ENCODE measurements at regions not wholly inside any gene's neighbourhood (a gene's known extent, or its start where the extent isn't known, plus 50 kb on each side); places are given as distances from the start of the nearest gene placed in this dataset.

- Histone ChIP-seq H2AFZ (ENCODE audit: low read depth, low read length) (no peak overlapping the region), H3K9me1 (replicated peaks; ENCODE audit: control insufficient read depth, extremely low read depth, insufficient read depth, low read length) (no peaks in the 10 kb centered on the region), H3K27ac (ENCODE audit: insufficient read depth, low read depth, low read length) (no peak overlapping the region), H3K4me1 (ENCODE audit: control insufficient read depth, extremely low read depth, insufficient read depth, low read length) (no peaks in the 10 kb centered on the region), H3K4me2 (ENCODE audit: insufficient read depth, low read length) (no peak overlapping the region), H3K36me3 (ENCODE audit: control insufficient read depth in 2 of 2, extremely low read depth in 1 of 2, insufficient read depth in 2 of 2, low read length in 2 of 2) (no peaks in the 10 kb centered on the region), H3K9me3 (replicated peaks; ENCODE audit: control insufficient read depth, insufficient read depth, low read length) (peaks cover 2% of the 10 kb centered on the region), H3K79me2 (ENCODE audit: control insufficient read depth, insufficient read depth, low read length) (no peaks in the 10 kb centered on the region), H4K20me1 (replicated peaks; ENCODE audit: control insufficient read depth, extremely low read depth, insufficient read depth, low read length) (no peaks in the 10 kb centered on the region), H3K27me3 (ENCODE audit: control insufficient read depth in 2 of 2, insufficient read depth in 2 of 2, low read length in 2 of 2) (no peaks in the 10 kb centered on the region), H3K4me3 (replicated peaks in 1 of 3; ENCODE audit: insufficient read depth in 1 of 3, low read depth in 1 of 3, low read length in 3 of 3) (no peak overlapping the region), H3K9ac (replicated peaks; ENCODE audit: extremely low read depth, insufficient read depth, low read length) (no peak overlapping the region)
- TF ChIP-seq, protein P1, sequence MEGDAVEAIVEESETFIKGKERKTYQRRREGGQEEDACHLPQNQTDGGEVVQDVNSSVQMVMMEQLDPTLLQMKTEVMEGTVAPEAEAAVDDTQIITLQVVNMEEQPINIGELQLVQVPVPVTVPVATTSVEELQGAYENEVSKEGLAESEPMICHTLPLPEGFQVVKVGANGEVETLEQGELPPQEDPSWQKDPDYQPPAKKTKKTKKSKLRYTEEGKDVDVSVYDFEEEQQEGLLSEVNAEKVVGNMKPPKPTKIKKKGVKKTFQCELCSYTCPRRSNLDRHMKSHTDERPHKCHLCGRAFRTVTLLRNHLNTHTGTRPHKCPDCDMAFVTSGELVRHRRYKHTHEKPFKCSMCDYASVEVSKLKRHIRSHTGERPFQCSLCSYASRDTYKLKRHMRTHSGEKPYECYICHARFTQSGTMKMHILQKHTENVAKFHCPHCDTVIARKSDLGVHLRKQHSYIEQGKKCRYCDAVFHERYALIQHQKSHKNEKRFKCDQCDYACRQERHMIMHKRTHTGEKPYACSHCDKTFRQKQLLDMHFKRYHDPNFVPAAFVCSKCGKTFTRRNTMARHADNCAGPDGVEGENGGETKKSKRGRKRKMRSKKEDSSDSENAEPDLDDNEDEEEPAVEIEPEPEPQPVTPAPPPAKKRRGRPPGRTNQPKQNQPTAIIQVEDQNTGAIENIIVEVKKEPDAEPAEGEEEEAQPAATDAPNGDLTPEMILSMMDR (IDR thresholded peaks at IDR 0.05; ENCODE audit: extremely low read depth in 1 of 2, insufficient read depth in 1 of 2, low read depth in 1 of 2, low read length in 2 of 2), result no peak
- TF ChIP-seq EZH2 (IDR thresholded peaks at IDR 0.05; ENCODE audit: borderline replicate concordance, low read depth, low read length, severe bottlenecking), result no peak
- TF ChIP-seq MAX (IDR thresholded peaks at IDR 0.05; ENCODE audit: insufficient read depth, insufficient read length), result no peak
- no peak for TF ChIP-seq POLR2AphosphoS5 (IDR thresholded peaks at IDR 0.05; ENCODE audit: insufficient read depth, low read depth, low read length)
- no peak for TF ChIP-seq MYC (IDR thresholded peaks at IDR 0.05; ENCODE audit: low read depth, low read length)
- TF ChIP-seq JUN (IDR thresholded peaks at IDR 0.05; ENCODE audit: borderline replicate concordance, insufficient read depth, insufficient read length, low read depth), result no peak
- TF ChIP-seq FOS (IDR thresholded peaks at IDR 0.05; ENCODE audit: borderline replicate concordance, insufficient read depth, low read length), result no peak
- TF ChIP-seq GATA2 (IDR thresholded peaks at IDR 0.05; ENCODE audit: insufficient read depth, insufficient read length, low read depth, low read length), result no peak
- no peak for TF ChIP-seq POLR2A (IDR thresholded peaks at IDR 0.05; ENCODE audit: low read depth, low read length)
- no peak for FAIRE-seq
- ChIA-PET CTCF (no interaction called here), POLR2A (no interaction called here)
- no peak for DNase-seq (ENCODE audit: low read depth, low spot score)
- intact Hi-C loops (cut with micrococcal nuclease) (no loop called here), dilution Hi-C loops (cut with MboI; ENCODE audit: extremely low pct_ligation_motif_present, low sequenced_read_pairs) (no loop called here)
- no TSS peak for BruUV-seq (replicated peaks)
Measured at GRCh38 chr5:165423697-165424299, 1918.4 kb downstream of the MAT2B start.

Data from endothelial cell of umbilical vein (primary cell).